ENCODE measurements at regions not wholly inside any gene's neighbourhood (a gene's known extent, or its start where the extent isn't known, plus 50 kb on each side); places are given as distances from the start of the nearest gene placed in this dataset.

DNA sequence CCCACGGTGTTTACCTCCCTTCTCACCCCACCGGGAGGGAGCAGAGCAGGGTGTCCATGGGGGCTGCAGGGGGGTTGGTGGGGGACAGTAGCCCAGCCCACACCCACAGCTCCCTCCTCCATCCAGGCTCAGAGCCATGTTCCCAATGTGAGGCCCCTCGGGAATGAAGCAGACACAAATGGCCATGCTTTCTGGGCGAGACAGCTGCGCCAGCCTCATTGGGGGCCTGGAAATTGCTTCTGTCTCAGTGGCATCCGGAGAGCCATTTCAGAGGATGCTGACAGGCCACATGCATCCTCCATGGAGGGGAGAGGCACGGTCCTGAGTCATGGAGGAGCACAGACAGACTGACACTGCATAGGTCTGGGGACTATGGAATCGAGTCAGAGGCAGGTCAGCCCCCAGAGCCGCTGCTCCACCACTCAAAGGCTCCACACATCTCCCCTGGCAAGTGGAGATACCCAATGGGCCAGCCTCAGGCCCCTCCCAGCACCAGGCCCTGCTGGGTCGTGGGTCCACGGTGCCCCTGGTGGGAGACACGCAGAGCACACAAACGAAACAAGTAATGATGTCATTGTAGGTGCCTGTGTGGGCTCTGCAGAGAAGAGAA is 59.6 kb upstream of the ENPP7 start:
- TF ChIP-seq, protein P1, sequence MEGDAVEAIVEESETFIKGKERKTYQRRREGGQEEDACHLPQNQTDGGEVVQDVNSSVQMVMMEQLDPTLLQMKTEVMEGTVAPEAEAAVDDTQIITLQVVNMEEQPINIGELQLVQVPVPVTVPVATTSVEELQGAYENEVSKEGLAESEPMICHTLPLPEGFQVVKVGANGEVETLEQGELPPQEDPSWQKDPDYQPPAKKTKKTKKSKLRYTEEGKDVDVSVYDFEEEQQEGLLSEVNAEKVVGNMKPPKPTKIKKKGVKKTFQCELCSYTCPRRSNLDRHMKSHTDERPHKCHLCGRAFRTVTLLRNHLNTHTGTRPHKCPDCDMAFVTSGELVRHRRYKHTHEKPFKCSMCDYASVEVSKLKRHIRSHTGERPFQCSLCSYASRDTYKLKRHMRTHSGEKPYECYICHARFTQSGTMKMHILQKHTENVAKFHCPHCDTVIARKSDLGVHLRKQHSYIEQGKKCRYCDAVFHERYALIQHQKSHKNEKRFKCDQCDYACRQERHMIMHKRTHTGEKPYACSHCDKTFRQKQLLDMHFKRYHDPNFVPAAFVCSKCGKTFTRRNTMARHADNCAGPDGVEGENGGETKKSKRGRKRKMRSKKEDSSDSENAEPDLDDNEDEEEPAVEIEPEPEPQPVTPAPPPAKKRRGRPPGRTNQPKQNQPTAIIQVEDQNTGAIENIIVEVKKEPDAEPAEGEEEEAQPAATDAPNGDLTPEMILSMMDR (tag by site-specific recombination; IDR thresholded peaks at IDR 0.05), result no peak
- TF ChIP-seq ZNF792 (tag by site-specific recombination; IDR thresholded peaks at IDR 0.05), result no peak
- TF ChIP-seq, protein P2, sequence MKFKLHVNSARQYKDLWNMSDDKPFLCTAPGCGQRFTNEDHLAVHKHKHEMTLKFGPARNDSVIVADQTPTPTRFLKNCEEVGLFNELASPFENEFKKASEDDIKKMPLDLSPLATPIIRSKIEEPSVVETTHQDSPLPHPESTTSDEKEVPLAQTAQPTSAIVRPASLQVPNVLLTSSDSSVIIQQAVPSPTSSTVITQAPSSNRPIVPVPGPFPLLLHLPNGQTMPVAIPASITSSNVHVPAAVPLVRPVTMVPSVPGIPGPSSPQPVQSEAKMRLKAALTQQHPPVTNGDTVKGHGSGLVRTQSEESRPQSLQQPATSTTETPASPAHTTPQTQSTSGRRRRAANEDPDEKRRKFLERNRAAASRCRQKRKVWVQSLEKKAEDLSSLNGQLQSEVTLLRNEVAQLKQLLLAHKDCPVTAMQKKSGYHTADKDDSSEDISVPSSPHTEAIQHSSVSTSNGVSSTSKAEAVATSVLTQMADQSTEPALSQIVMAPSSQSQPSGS (tag by site-specific recombination; IDR thresholded peaks at IDR 0.05; ENCODE audit: low read depth), result peak; percentile 73
- TF ChIP-seq MYNN (tag by site-specific recombination; IDR thresholded peaks at IDR 0.05; ENCODE audit: borderline replicate concordance), result no peak
- TF ChIP-seq SP3 (tag by site-specific recombination; IDR thresholded peaks at IDR 0.05), result no peak

Data from HEK293 (cell line).